ENCODE measurements at regions not wholly inside any gene's neighbourhood (a gene's known extent, or its start where the extent isn't known, plus 50 kb on each side); places are given as distances from the start of the nearest gene placed in this dataset.
A peak's percentile ranks its signal among the peaks of the same experiment; 100 is the strongest.

- intact Hi-C loops (cut with DNase I): no loop called here
- DNase-seq (ENCODE audit: missing footprints): no peak
- ATAC-seq: no peak
These were observed 100.2 kb upstream of the SLC35B3 start for GRCh38 chr6:8535519-8535918.

GRCh38 chr6:8530785-8531435 is 95.6 kb upstream of the SLC35B3 start:
- DNase-seq (ENCODE audit: missing footprints) (peak; percentile 62), ATAC-seq (no peak)
- intact Hi-C loops (cut with DNase I): no loop called here

GRCh38 chr6:8529250-8529649 is 93.9 kb upstream of the SLC35B3 start:
- DNase-seq (ENCODE audit: missing footprints) (no peak), ATAC-seq (no peak)
- intact Hi-C loops (cut with DNase I): no loop called here

- no peak for ATAC-seq
- intact Hi-C loops (cut with DNase I): no loop called here
- no peak for DNase-seq (ENCODE audit: missing footprints)
These were observed 92.5 kb upstream of the SLC35B3 start for GRCh38 chr6:8527818-8528217.

GRCh38 chr6:8526624-8527023 is 91.3 kb upstream of the SLC35B3 start:
- DNase-seq (ENCODE audit: missing footprints) (no peak), ATAC-seq (no peak)
- intact Hi-C loops (cut with DNase I): no loop called here

- intact Hi-C loops (cut with DNase I): no loop called here
- DNase-seq (ENCODE audit: missing footprints) (no peak), ATAC-seq (no peak)
These were observed 90.0 kb upstream of the SLC35B3 start for GRCh38 chr6:8525370-8525769.

- ATAC-seq: no peak
These were observed 77.8 kb upstream of the SLC35B3 start for GRCh38 chr6:8513174-8513573.

GRCh38 chr6:8507286-8507685 is 71.9 kb upstream of the SLC35B3 start:
- DNase-seq (ENCODE audit: missing footprints) (no peak), ATAC-seq (no peak)
- intact Hi-C loops (cut with DNase I): no loop called here

More at GRCh38 chr6:8513174-8513573, 77.8 kb upstream of the SLC35B3 start:
- no peak for DNase-seq (ENCODE audit: missing footprints)
- intact Hi-C loops (cut with DNase I): no loop called here

- intact Hi-C loops (cut with DNase I): no loop called here
- DNase-seq (ENCODE audit: missing footprints): no peak
- no peak for ATAC-seq
These were observed 70.8 kb upstream of the SLC35B3 start for GRCh38 chr6:8506126-8506525.

- no peak for DNase-seq (ENCODE audit: missing footprints)
- intact Hi-C loops (cut with DNase I): no loop called here
- ATAC-seq: no peak
These were observed 64.2 kb upstream of the SLC35B3 start for GRCh38 chr6:8499540-8499939.

GRCh38 chr6:8494730-8495129 is 59.4 kb upstream of the SLC35B3 start:
- no peak for DNase-seq (ENCODE audit: missing footprints)
- ATAC-seq: no peak
- intact Hi-C loops (cut with DNase I): no loop called here

GRCh38 chr6:8492536-8493133 is 57.3 kb upstream of the SLC35B3 start:
- DNase-seq (ENCODE audit: missing footprints) (no peak), ATAC-seq (no peak)
- intact Hi-C loops (cut with DNase I): no loop called here

Measured in Right ventricle myocardium inferior (tissue), 1 donor.